ENCODE measurements at regions not wholly inside any gene's neighbourhood (a gene's known extent, or its start where the extent isn't known, plus 50 kb on each side); places are given as distances from the start of the nearest gene placed in this dataset.
"Not testable (repeated sequence)": the region's sequence is repeated elsewhere in the genome, so short reads cannot be mapped to it uniquely, and the experiment has no call there.

GRCh38 chr16:88202856-88203681, 179.7 kb upstream of the ZNF469 start:
- TF ChIP-seq EZH2 (IDR thresholded peaks at IDR 0.05; ENCODE audit: insufficient read depth, poor library complexity, severe bottlenecking); EZH2phosphoT487 (IDR thresholded peaks at IDR 0.05; ENCODE audit: insufficient read depth, low read depth): not testable (repeated sequence)

Measured in GM23248 (cell line).